C4-2B (cell line): ENCODE measurements at regions not wholly inside any gene's neighbourhood (a gene's known extent, or its start where the extent isn't known, plus 50 kb on each side); places are given as distances from the start of the nearest gene placed in this dataset.

Experiments
- H3K27ac ChIP-seq: fragments of 450-650 bp; 2 replicates; pipeline ENCODE4 v1.5.1; 2017
- ZFX ChIP-seq: fragments of 450-650 bp; IDR thresholded peaks from 2 replicates; pipeline ENCODE4 v1.6.1; 2017
- TF ChIP-seq, protein P1 (sequence below): fragments of 450-650 bp; conservative IDR thresholded peaks from 2 replicates; pipeline ENCODE4 v1.5.1; 2017; ENCODE audit warnings: mild to moderate bottlenecking

DNA sequence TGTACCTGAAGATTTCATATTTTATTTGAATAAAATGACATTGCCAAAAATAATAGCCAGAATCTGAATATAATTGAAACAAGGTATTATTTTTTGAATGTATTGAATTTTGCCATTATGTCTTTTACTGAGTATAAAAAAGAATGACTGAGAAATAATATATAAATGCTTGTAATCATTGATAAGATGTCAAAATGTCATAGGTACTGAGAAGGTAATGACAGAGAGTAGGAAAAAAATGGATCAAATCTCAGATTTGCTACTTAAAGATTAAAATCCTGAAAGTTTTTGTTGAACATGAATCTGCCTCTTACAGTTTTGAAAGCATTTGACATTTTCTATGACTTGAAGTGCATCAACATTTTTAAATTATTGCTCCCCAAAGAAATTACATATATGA, 1069.9 kb upstream of the ADGRL4 start:
- H3K27ac ChIP-seq, result no peak overlapping the region
- TF ChIP-seq, protein P1, sequence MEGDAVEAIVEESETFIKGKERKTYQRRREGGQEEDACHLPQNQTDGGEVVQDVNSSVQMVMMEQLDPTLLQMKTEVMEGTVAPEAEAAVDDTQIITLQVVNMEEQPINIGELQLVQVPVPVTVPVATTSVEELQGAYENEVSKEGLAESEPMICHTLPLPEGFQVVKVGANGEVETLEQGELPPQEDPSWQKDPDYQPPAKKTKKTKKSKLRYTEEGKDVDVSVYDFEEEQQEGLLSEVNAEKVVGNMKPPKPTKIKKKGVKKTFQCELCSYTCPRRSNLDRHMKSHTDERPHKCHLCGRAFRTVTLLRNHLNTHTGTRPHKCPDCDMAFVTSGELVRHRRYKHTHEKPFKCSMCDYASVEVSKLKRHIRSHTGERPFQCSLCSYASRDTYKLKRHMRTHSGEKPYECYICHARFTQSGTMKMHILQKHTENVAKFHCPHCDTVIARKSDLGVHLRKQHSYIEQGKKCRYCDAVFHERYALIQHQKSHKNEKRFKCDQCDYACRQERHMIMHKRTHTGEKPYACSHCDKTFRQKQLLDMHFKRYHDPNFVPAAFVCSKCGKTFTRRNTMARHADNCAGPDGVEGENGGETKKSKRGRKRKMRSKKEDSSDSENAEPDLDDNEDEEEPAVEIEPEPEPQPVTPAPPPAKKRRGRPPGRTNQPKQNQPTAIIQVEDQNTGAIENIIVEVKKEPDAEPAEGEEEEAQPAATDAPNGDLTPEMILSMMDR, result no peak
- no peak for TF ChIP-seq ZFX

DNA sequence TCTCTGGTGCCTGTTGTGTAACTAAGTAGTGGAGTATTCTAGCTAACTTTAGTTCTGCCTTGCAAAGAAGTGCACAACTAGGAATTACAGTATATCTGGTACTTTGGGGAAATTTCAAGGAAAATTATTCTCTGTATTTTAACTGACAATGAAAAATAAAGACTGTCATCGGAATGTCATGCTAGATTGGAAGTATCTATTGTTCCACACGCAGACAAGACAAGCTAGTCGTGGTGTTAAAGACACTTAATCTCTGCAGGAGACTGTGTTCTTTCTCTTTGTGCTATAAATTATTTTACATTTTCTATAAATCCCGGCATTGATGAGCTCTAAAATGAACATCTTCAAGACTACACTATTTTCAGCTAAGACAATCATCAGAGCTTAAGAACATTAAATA, 1068.8 kb upstream of the ADGRL4 start:
- TF ChIP-seq, protein P1, result no peak
- no peak for TF ChIP-seq ZFX
- H3K27ac ChIP-seq, result no peak overlapping the region

DNA sequence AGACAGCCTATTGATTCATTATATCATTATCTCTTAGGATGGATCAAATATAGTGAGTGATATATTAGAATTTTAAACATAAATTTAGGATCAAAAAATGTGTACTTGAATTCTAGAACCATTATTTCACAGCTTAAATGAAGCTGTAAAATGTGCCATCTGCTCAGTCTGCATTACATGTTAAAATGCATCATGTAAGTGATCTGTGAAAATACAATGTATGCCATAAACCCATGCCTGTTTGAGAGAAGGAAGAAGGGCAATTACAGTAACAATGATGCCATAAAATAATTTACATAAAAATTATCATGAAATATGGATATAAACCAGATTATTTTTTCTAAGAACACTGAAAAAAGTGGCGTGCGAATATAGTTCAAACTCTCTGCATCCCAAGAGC, 1066.0 kb upstream of the ADGRL4 start:
- H3K27ac ChIP-seq, result no peak overlapping the region
- TF ChIP-seq ZFX, result no peak
- TF ChIP-seq, protein P1, result no peak

DNA sequence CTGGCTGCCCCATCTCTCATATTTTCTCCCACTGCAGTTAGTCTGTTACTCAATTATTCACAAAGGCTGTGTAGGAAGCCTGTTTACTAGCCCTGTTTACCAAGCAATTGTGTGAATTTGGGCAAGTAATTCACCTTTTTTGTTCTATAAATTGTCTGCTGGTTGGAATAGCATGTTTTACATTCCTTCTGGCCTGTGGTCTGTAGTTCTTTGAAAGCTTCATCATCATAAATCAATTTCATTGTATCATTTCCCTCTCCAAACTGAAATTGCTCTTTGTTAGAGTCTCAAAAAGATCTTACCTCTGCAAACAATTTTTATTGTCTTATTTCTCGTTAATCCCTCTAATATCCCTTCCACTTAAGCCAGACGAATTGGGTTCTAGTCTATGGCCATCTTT, 1059.5 kb upstream of the ADGRL4 start:
- no peak overlapping the region for H3K27ac ChIP-seq
- TF ChIP-seq ZFX, result no peak
- TF ChIP-seq, protein P1, result no peak

DNA sequence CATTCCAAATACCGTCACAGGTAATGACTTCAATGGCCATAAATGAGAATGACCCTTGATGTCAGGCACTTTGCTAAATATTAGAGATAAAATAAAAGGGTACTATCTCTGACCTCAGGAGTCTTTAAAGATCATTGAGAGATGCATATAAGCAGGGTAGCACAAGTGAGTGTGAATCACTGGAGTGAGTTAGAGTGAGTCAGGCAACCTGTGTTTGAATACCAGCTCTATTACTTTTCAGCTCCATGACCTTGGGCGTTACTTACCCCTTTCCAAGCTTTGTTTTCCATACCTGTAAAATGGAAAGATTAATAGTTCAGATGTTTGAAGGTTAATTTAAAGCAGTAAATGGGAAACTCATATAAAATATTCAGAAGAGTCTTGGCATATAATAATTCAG, 1058.0 kb upstream of the ADGRL4 start:
- H3K27ac ChIP-seq, result no peak overlapping the region
- TF ChIP-seq, protein P1, result no peak
- no peak for TF ChIP-seq ZFX

DNA sequence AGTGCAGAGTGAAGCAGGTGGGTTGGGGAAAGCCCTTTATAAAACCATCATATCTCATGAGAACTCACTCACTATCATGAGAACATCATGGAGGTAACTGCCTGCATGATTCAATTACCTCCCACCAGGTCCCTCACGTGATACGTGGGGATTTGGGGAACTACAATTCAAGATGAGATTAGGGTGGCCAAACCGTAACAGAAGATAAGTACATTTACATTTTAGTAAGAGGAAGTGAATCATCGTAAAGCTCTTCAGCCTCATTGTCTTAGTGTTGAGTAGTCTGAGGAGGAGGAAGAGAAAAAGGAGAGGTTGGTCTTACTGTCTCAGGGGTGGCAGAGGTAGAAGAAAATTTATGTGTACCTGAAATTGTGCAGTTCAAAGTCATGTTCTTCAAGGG, 1053.4 kb upstream of the ADGRL4 start:
- TF ChIP-seq ZFX, result no peak
- TF ChIP-seq, protein P1, result no peak
- H3K27ac ChIP-seq, result no peak overlapping the region

DNA sequence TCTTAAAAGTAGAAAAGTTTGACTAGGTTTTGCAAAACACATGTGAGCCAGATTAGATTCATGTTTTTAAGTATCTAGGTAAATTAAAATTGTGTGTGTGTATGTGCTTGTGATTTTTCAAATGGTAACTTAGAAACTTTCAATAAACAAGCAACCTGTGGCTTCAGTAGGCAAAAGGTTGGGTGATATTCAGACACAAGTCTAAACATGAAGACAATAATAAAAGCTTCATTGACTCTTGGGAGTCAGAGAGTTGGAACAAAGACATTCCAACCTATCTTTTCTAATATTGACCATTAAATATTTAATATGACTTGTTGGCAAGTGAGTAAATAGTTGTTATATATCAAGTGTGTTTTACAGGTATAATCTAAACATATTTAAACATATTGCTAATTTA, 1049.6 kb upstream of the ADGRL4 start:
- TF ChIP-seq ZFX, result no peak
- TF ChIP-seq, protein P1, result no peak
- no peak overlapping the region for H3K27ac ChIP-seq
